B cell (primary cell): ENCODE measurements at regions not wholly inside any gene's neighbourhood (a gene's known extent, or its start where the extent isn't known, plus 50 kb on each side); places are given as distances from the start of the nearest gene placed in this dataset.

ENCODE experiments used
- ATAC-seq: fragments of 200-7000 bp; cut with Tn5 transposase; one replicate; pipeline ENCODE4 v1.10.0; 2021; ENCODE audit warnings: low read depth, mild to moderate bottlenecking, moderate number of reproducible peaks, moderate library complexity
- CTCF ChIA-PET: fragments of 350-600 bp; sonication (Branson Sonifier 250); formaldehyde crosslinking; loops from one replicate; lab custom pipeline; 2021; ENCODE audit warnings: antibody characterized with exemption, inconsistent platforms; lab: Charles Lee
- POLR2A ChIA-PET: fragments of 350-600 bp; sonication (Branson Sonifier 250); formaldehyde crosslinking; loops from one replicate; lab custom pipeline; 2021; ENCODE audit warnings: antibody characterized with exemption; lab: Charles Lee
- DNase-seq: peaks from one replicate; pipeline ENCODE4 v3.0.0; 2013
- H2AFZ ChIP-seq: 2 replicates; pipeline ENCODE4 v1.6.1; 2012; ENCODE audit warnings: mild to moderate bottlenecking, low read depth, low read length; ENCODE audit not compliant: insufficient read depth, poor library complexity, severe bottlenecking
- H3K27ac ChIP-seq, 2 donors: 1 replicate in 1 of 2; 2 replicates in 1 of 2; pipeline ENCODE4 v1.5.1; 2012 to 2013; ENCODE audit warnings: low read length in 2 of 2, mild to moderate bottlenecking in 2 of 2, moderate library complexity in 1 of 2
- H3K27me3 ChIP-seq, 4 experiments: fragments of 200-600 bp in 1 of 4; sonication (generic) in 1 of 4; replicated peaks in 1 of 4; 1 replicate in 2 of 4; 2 replicates in 2 of 4; pipeline versions ENCODE4 v1.6.1 to v1.7.0; 2013 to 2016; ENCODE audit warnings: low read length in 3 of 4, mild to moderate bottlenecking in 2 of 4, mixed read lengths in 1 of 4, moderate library complexity in 1 of 4; ENCODE audit not compliant: insufficient read depth in 4 of 4, control insufficient read depth in 3 of 4; ENCODE audit errors: control extremely low read depth in 1 of 4
- H3K36me3 ChIP-seq, 2 experiments: replicated peaks in 1 of 2; 1 replicate in 1 of 2; 2 replicates in 1 of 2; pipeline versions ENCODE4 v1.6.1 to v1.7.1; 2013; ENCODE audit warnings: low read length in 1 of 2; ENCODE audit not compliant: insufficient read depth in 2 of 2, control insufficient read depth in 1 of 2; ENCODE audit errors: control extremely low read depth in 1 of 2, extremely low read depth in 1 of 2
- H3K4me1 ChIP-seq, 2 donors: fragments of 200-600 bp in 1 of 2; sonication (generic) in 1 of 2; 1 replicate in 1 of 2; 2 replicates in 1 of 2; pipeline versions ENCODE4 v1.5.1 to v1.6.1; 2013 to 2017; ENCODE audit warnings: low read length in 2 of 2; ENCODE audit not compliant: control insufficient read depth in 2 of 2, insufficient read depth in 2 of 2
- H3K4me2 ChIP-seq: replicated peaks from 2 replicates; pipeline ENCODE3; 2012; ENCODE audit warnings: mild to moderate bottlenecking, low read depth, low read length; ENCODE audit not compliant: poor library complexity, severe bottlenecking
- H3K4me3 ChIP-seq, 5 experiments: fragments of 200-600 bp in 1 of 5; sonication (generic) in 1 of 5; 1 replicate in 3 of 5; 2 replicates in 2 of 5; pipeline versions ENCODE4 v1.5.1 to v1.7.0; 2011 to 2016; ENCODE audit warnings: low read length in 4 of 5, mild to moderate bottlenecking in 4 of 5, low read depth in 2 of 5, control low read depth in 1 of 5, moderate library complexity in 1 of 5; ENCODE audit not compliant: insufficient read depth in 1 of 5; ENCODE audit errors: control extremely low read depth in 1 of 5, extremely low read depth in 1 of 5
- H3K79me2 ChIP-seq: fragments of 200-600 bp; sonication (generic); one replicate; pipeline ENCODE4 v1.6.0; 2016; ENCODE audit warnings: low read length; ENCODE audit not compliant: control insufficient read depth, insufficient read depth
- H3K9ac ChIP-seq: fragments of 200-600 bp; sonication (generic); 2 replicates; pipeline ENCODE4 v1.6.1; 2017; ENCODE audit warnings: mild to moderate bottlenecking, low read length, moderate library complexity
- H3K9me3 ChIP-seq, 3 donors: one replicate each; pipeline versions ENCODE4 v1.6.1 to v1.7.1; 2013; ENCODE audit warnings: low read length in 2 of 3; ENCODE audit not compliant: control insufficient read depth in 2 of 3, insufficient read depth in 1 of 3; ENCODE audit errors: control extremely low read depth in 1 of 3
- H4K20me1 ChIP-seq: 2 replicates; pipeline ENCODE4 v1.6.0; 2012; ENCODE audit warnings: mild to moderate bottlenecking, low read length; ENCODE audit not compliant: insufficient read depth, control insufficient read depth, poor library complexity, severe bottlenecking
- H3K27ac Mint-ChIP-seq: one replicate; pipeline ENCODE4 v1.8.0; 2021; ENCODE audit warnings: mixed read lengths
- H3K27me3 Mint-ChIP-seq: one replicate; pipeline ENCODE4 v1.8.0; 2021; ENCODE audit warnings: mixed read lengths
- H3K4me1 Mint-ChIP-seq: one replicate; pipeline ENCODE4 v1.8.0; 2021; ENCODE audit warnings: mixed read lengths
- H3K4me3 Mint-ChIP-seq: one replicate; pipeline ENCODE4 v1.8.0; 2021; ENCODE audit warnings: mixed read lengths
- H3K9me3 Mint-ChIP-seq: one replicate; pipeline ENCODE4 v1.8.0; 2022; ENCODE audit warnings: mixed read lengths; ENCODE audit not compliant: insufficient read depth
- EZH2 ChIP-seq: IDR thresholded peaks from 2 replicates; pipeline ENCODE4 v1.6.1; 2012; ENCODE audit warnings: borderline replicate concordance, low read depth, mild to moderate bottlenecking, moderate library complexity, low read length; ENCODE audit not compliant: insufficient read depth, poor library complexity, severe bottlenecking
- WGBS: methylation state at CpG from one replicate; pipeline ENCODE4 v1.1.5; 2013; ENCODE audit warnings: missing lambda C conversion rate; ENCODE audit not compliant: insufficient coverage; 5-methylcytosine and 5-hydroxymethylcytosine counted together
- intact Hi-C: fragments of 100-400 bp; cut with micrococcal nuclease; formaldehyde crosslinking; loops from one replicate; pipeline ENCODE4 v1.10.0; 2022
- TF ChIP-seq, protein P1 (sequence below): fragments of 200-600 bp; IDR thresholded peaks from one replicate; pipeline ENCODE4 v1.8.0; 2022; ENCODE audit warnings: antibody characterized with exemption, mild to moderate bottlenecking

DNA sequence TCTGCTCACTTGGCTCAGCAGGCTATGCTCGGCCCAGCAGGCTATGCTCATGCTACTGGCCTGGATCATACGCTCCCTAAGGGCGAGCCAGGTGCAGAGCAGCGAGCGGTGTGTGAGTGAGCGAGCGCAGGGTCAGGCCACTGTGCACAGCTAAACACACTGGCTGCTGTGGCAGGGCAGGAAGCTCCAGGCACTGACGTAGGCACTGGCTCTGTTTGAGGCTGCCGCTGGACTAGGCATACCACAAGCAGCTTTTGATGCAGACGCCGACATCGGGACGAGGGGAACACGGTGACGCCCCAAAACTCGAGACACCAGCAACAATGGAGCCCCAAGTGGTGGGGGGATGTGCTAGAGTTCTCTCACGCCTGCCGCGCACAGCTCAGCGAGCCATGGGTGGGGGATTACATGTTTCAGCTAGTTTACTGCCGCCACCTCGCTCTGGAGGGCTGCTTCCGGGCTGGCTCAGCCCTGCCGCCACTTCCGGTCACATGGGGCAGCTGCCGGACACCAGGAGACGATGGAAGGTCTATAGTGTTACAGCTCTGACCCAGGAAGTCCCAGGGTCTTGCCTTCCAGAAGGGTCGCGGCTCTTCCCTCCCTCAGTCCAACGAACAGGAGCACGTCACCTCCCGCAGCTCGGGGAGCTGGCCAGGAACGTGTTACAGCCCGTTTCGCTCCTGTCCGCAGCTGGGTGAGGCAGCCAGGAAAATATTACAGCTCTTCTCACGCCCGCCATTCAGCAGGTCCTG lies 1176.9 kb upstream of the LRRTM1 start:
- Histone ChIP-seq H3K27me3 (no peaks in the 10 kb centered on the region), H3K9ac (no peak overlapping the region), H2AFZ (no peak overlapping the region), H3K4me1 (no peaks in the 10 kb centered on the region), H3K4me3 (no peak overlapping the region), H3K79me2 (no peaks in the 10 kb centered on the region), H3K9me3 (peaks cover 0 to 15% (median 0%) of the 10 kb centered on the region in 3 donors), H4K20me1 (no peaks in the 10 kb centered on the region), H3K4me2 (no peak overlapping the region), H3K27ac (no peak overlapping the region), H3K36me3 (no peaks in the 10 kb centered on the region)
- WGBS = 97% methylated on average over 39 of the region's 39 CpGs
- intact Hi-C loops = no loop called here
- DNase-seq (no peak), ATAC-seq (no peak)
- Mint-ChIP-seq H3K4me1 (no peaks in the 10 kb centered on the region), H3K4me3 (no peak overlapping the region), H3K27ac (no peak overlapping the region), H3K9me3 (peaks cover 6% of the 10 kb centered on the region), H3K27me3 (no peaks in the 10 kb centered on the region)
- TF ChIP-seq EZH2 = no peak
- TF ChIP-seq, protein P1, sequence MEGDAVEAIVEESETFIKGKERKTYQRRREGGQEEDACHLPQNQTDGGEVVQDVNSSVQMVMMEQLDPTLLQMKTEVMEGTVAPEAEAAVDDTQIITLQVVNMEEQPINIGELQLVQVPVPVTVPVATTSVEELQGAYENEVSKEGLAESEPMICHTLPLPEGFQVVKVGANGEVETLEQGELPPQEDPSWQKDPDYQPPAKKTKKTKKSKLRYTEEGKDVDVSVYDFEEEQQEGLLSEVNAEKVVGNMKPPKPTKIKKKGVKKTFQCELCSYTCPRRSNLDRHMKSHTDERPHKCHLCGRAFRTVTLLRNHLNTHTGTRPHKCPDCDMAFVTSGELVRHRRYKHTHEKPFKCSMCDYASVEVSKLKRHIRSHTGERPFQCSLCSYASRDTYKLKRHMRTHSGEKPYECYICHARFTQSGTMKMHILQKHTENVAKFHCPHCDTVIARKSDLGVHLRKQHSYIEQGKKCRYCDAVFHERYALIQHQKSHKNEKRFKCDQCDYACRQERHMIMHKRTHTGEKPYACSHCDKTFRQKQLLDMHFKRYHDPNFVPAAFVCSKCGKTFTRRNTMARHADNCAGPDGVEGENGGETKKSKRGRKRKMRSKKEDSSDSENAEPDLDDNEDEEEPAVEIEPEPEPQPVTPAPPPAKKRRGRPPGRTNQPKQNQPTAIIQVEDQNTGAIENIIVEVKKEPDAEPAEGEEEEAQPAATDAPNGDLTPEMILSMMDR = no peak
- POLR2A ChIA-PET = no interaction called here
- CTCF ChIA-PET = no interaction called here

DNA sequence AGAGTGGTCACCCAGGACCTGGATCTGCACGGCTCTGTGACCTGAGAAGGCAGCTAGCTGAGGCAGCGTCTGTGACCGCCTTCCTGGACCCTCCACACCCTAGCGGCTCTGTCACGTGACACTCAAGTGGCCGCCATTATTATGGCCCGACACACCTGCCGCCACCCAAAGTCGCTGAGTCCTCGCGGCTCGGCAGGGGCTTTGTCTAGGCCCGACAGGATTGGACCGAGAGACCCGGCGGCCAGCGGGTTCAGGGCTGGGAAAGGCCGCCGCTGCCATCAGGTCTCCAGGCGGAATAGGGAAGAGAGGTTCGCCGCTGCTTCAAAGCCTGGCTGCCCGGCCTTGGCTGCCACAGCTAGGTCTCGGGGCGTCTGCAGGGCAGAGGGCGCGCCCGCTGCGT lies 1162.5 kb upstream of the LRRTM1 start:
- H3K27me3 ChIP-seq = no peaks in the 10 kb centered on the region
- no peak overlapping the region for H3K27ac ChIP-seq
- Mint-ChIP-seq H3K27me3 (no peaks in the 10 kb centered on the region), H3K27ac (no peak overlapping the region), H3K4me3 (no peak overlapping the region), H3K4me1 (no peaks in the 10 kb centered on the region), H3K9me3 (peaks cover 8% of the 10 kb centered on the region)
- 97% methylated on average over 28 of the region's 29 CpGs for WGBS
- no peaks in the 10 kb centered on the region for H3K4me1 ChIP-seq
- POLR2A ChIA-PET = no interaction called here
- no peak for TF ChIP-seq EZH2
- TF ChIP-seq, protein P1 = no peak
- H3K79me2 ChIP-seq = no peaks in the 10 kb centered on the region
- no peaks in the 10 kb centered on the region for H3K36me3 ChIP-seq
- H3K4me3 ChIP-seq = no peak overlapping the region
- H2AFZ ChIP-seq = no peak overlapping the region
- intact Hi-C loops = no loop called here
- DNase-seq (no peak), ATAC-seq (no peak)
- no peak overlapping the region for H3K4me2 ChIP-seq
- H3K9me3 ChIP-seq = peaks cover 0 to 9% (median 0%) of the 10 kb centered on the region in 3 donors
- no peaks in the 10 kb centered on the region for H4K20me1 ChIP-seq
- no peak overlapping the region for H3K9ac ChIP-seq
- CTCF ChIA-PET = no interaction called here
